HL-60 (cell line): ENCODE measurements at regions not wholly inside any gene's neighbourhood (a gene's known extent, or its start where the extent isn't known, plus 50 kb on each side); places are given as distances from the start of the nearest gene placed in this dataset.

Source experiments
- CTCF ChIP-seq: IDR thresholded peaks from one replicate; pipeline ENCODE4 v1.5.1; 2011; ENCODE audit warnings: low read length, control low read depth, inconsistent platforms; ENCODE audit not compliant: insufficient read depth
- POLR2AphosphoS5 ChIP-seq: IDR thresholded peaks from 2 replicates; pipeline ENCODE4 v1.6.1; 2012; ENCODE audit warnings: low read depth
- REST ChIP-seq: IDR thresholded peaks from 2 replicates; pipeline ENCODE4 v1.6.1; 2012; ENCODE audit warnings: low read depth; ENCODE audit not compliant: insufficient replicate concordance
- SPI1 ChIP-seq: IDR thresholded peaks from 2 replicates; pipeline ENCODE4 v1.6.1; 2012; ENCODE audit warnings: low read depth, mild to moderate bottlenecking, borderline replicate concordance

- TF ChIP-seq POLR2AphosphoS5 (no peak), REST (no peak), CTCF (no peak), SPI1 (no peak)
Measured at GRCh38 chr13:63693696-63694095, 2278.0 kb upstream of the PCDH20 start.
